ENCODE measurements at regions not wholly inside any gene's neighbourhood (a gene's known extent, or its start where the extent isn't known, plus 50 kb on each side); places are given as distances from the start of the nearest gene placed in this dataset.

DNA sequence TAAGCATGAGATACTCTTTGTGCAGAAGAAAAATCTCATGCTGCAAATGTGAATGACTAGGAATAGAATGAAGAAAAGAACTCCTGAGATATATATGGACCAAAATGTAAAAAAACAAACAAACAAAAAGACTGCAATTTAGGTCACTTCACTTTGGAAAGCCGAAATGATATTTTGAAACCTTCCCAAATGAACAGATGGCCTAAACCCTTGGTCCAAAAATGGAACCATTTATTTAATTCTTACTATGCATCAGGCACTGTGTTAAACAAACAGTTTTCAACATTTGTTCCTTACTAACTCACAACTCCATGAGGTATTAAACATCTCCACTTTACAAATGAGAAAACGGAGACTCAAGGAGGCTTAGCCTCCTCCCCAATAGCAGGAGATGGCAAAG lies 107.5 kb downstream of the VIP start:
- intact Hi-C loops (cut with DNase I) = no loop called here
- H3K27me3 ChIP-seq (ENCODE audit: low read depth) = no peaks in the 10 kb centered on the region
- H3K9me3 ChIP-seq = no peaks in the 10 kb centered on the region
- TF ChIP-seq, protein P1, sequence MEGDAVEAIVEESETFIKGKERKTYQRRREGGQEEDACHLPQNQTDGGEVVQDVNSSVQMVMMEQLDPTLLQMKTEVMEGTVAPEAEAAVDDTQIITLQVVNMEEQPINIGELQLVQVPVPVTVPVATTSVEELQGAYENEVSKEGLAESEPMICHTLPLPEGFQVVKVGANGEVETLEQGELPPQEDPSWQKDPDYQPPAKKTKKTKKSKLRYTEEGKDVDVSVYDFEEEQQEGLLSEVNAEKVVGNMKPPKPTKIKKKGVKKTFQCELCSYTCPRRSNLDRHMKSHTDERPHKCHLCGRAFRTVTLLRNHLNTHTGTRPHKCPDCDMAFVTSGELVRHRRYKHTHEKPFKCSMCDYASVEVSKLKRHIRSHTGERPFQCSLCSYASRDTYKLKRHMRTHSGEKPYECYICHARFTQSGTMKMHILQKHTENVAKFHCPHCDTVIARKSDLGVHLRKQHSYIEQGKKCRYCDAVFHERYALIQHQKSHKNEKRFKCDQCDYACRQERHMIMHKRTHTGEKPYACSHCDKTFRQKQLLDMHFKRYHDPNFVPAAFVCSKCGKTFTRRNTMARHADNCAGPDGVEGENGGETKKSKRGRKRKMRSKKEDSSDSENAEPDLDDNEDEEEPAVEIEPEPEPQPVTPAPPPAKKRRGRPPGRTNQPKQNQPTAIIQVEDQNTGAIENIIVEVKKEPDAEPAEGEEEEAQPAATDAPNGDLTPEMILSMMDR (IDR thresholded peaks at IDR 0.05) = no peak
- H3K36me3 ChIP-seq = no peaks in the 10 kb centered on the region
- no peak overlapping the region for H3K27ac ChIP-seq
- DNase-seq (no peak), ATAC-seq (no peak)
- no peaks in the 10 kb centered on the region for H3K4me1 ChIP-seq
- no peak overlapping the region for H3K4me3 ChIP-seq

DNA sequence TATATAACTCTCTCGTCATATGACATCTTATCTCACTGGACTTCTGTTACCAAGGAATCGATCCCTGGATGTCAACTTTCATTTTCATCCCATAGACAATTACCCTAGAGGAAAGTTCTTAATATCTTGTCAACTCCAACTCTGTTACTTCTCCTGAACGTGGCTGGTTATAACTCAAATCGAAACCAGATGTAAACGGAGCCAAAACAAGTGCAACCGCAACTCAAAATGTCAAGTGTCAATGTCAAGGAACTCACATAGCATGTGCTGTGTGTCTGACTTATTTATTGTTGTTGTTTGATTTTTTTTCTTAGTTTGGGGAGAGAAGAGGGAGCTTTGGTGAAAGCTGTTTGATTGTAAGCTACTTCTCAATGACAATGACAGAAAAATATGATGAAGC lies 108.6 kb downstream of the VIP start:
- intact Hi-C loops (cut with DNase I) = no loop called here
- H3K9me3 ChIP-seq = no peaks in the 10 kb centered on the region
- no peaks in the 10 kb centered on the region for H3K27me3 ChIP-seq (ENCODE audit: low read depth)
- no peak for DNase-seq
- H3K36me3 ChIP-seq = no peaks in the 10 kb centered on the region
- no peak overlapping the region for H3K4me3 ChIP-seq
- TF ChIP-seq, protein P1 (IDR thresholded peaks at IDR 0.05) = no peak
- ATAC-seq = no peak
- H3K27ac ChIP-seq = no peak overlapping the region
- H3K4me1 ChIP-seq = no peaks in the 10 kb centered on the region

DNA sequence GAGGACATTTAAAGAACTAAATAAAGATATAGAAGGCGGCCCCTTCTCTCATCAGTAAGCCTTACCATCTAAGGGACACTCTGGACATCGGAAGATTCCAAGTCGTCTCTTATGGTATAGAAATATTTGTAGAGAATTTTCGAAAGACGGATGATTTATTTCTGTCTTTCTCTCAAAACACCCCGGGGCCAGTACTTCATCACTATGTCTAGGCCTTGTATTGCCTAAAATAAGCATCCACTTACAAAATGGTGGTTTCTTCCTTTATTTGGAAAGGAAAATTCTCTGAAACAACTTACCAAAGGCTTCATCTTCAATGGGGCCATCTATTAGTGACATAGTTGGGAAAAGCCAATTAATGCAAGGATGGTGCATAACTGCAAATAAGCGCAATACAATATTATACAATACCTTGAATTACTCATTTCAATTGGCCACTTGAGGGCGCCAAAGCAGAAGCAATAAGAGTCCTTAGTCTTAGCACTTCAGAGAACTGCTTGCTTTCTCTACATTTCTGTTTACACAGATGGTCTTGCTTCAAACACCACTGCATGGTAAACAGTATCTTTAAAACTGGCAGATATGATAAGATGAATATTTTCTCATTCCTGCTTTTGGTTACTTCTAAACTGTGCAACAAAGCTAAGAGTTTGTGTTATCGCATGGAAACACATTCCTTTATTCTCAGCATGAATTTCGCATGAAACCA lies 113.2 kb downstream of the VIP start:
- ATAC-seq = peak; percentile 70 to 82

DNA sequence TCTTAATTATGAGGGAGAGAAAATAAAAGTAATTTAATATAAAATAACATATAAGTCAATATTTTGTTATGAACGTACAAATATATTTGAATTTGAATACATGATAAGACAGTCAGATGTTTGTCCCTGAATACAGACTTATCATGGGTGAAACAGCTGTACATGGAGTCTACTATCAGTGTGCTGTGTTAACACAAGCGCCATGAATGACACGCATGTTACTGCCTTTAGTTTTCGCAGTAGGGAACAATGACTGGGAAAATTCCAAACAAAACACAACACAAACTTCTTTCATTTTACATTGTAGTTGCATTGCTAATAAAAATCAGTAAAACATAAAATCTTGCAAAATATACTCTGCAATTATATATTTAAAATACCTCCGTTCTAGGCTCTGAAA lies 108.6 kb downstream of the FBXO5 start:
- TF ChIP-seq, protein P1 (IDR thresholded peaks at IDR 0.05) = no peak
- no peak overlapping the region for H3K27ac ChIP-seq
- no peak overlapping the region for H3K4me3 ChIP-seq
- H3K27me3 ChIP-seq (ENCODE audit: low read depth) = no peaks in the 10 kb centered on the region
- H3K36me3 ChIP-seq = no peaks in the 10 kb centered on the region
- DNase-seq (no peak), ATAC-seq (no peak)
- intact Hi-C loops (cut with DNase I) = no loop called here
- H3K9me3 ChIP-seq = no peaks in the 10 kb centered on the region
- no peaks in the 10 kb centered on the region for H3K4me1 ChIP-seq

More for the DNA sequence above, 113.2 kb downstream of the VIP start:
- H3K36me3 ChIP-seq = no peaks in the 10 kb centered on the region
- DNase-seq = no peak
- peaks cover 3% of the 10 kb centered on the region for H3K27me3 ChIP-seq (ENCODE audit: low read depth)
- no peak overlapping the region for H3K4me3 ChIP-seq
- no peaks in the 10 kb centered on the region for H3K4me1 ChIP-seq
- TF ChIP-seq, protein P1 (IDR thresholded peaks at IDR 0.05) = peak; percentile 67
- no peak overlapping the region for H3K27ac ChIP-seq
- intact Hi-C loops (cut with DNase I) = loop anchor here (10.0 kb wide), 1 partner anchor 161 kb away; no protein-coding TSS in a partner anchor
- no peaks in the 10 kb centered on the region for H3K9me3 ChIP-seq

DNA sequence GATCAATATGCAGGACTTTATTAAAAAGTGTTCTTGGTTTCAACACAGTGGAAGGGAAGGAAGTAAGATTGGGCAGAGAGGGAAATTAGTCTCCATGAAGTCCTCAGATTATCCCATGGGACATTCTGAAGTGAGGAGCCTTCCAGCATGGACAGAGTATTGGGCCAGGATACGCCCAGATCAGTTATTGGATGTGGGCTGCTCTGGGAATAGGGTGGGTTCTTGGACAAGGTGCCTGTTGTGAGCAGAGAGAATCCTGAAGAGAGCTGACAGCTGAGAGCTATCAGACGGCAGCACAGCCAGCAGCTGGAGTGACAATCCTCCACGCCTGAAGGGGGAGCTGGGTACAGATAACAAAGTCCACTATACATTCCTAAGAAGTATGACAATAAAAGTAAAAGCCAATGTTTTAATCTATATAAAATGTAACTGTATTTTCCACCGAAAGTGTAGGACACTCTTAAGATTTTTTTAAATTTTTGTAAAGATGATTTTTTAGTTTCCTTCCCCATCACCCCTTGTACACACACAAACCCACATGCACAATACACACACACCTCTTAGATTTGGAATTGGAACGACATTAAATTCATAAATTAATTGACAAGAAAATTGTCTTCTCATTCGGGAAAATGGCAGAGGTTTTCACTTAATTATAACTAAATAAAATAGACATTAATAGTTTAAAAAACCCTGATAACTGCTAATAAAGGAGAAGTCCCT lies 107.8 kb downstream of the FBXO5 start:
- Histone ChIP-seq H3K9me3 (no peaks in the 10 kb centered on the region), H3K36me3 (no peaks in the 10 kb centered on the region), H3K4me1 (no peaks in the 10 kb centered on the region), H3K27me3 (ENCODE audit: low read depth) (no peaks in the 10 kb centered on the region), H3K4me3 (no peak overlapping the region), H3K27ac (no peak overlapping the region)
- ATAC-seq (no peak), DNase-seq (no peak)
- TF ChIP-seq, protein P1 (IDR thresholded peaks at IDR 0.05) = no peak
- intact Hi-C loops (cut with DNase I) = no loop called here

All from lower lobe of right lung (tissue), 2 donors.